ENCODE measurements at regions not wholly inside any gene's neighbourhood (a gene's known extent, or its start where the extent isn't known, plus 50 kb on each side); places are given as distances from the start of the nearest gene placed in this dataset.
A peak's percentile ranks its signal among the peaks of the same experiment; 100 is the strongest.

GRCh38 chr1:200282497-200283122 lies 127.2 kb downstream of the ZNF281 start:
- no peak for TF ChIP-seq CTCF (IDR thresholded peaks at IDR 0.05; ENCODE audit: insufficient read depth, low read length, poor library complexity, severe bottlenecking)
- no peak for DNase-seq (ENCODE audit: extremely low read depth, insufficient read length)

GRCh38 chr1:200281201-200281835 lies 128.5 kb downstream of the ZNF281 start:
- Histone ChIP-seq H3K36me3 (ENCODE audit: control insufficient read depth, insufficient read depth, low read length) (no peaks in the 10 kb centered on the region), H3K27me3 (replicated peaks; ENCODE audit: control insufficient read depth, insufficient read depth, low read length) (no peaks in the 10 kb centered on the region), H3K4me3 (replicated peaks; ENCODE audit: low read depth, low read length) (no peak overlapping the region)
- DNase-seq (ENCODE audit: extremely low read depth, insufficient read length): no peak
- no peak for TF ChIP-seq CTCF (IDR thresholded peaks at IDR 0.05; ENCODE audit: insufficient read depth, low read length, poor library complexity, severe bottlenecking)

More at GRCh38 chr1:200282497-200283122, 127.2 kb downstream of the ZNF281 start:
- H3K36me3 ChIP-seq (ENCODE audit: control insufficient read depth, insufficient read depth, low read length): no peaks in the 10 kb centered on the region
- no peak overlapping the region for H3K4me3 ChIP-seq (replicated peaks; ENCODE audit: low read depth, low read length)
- no peaks in the 10 kb centered on the region for H3K27me3 ChIP-seq (replicated peaks; ENCODE audit: control insufficient read depth, insufficient read depth, low read length)

- DNase-seq (ENCODE audit: extremely low read depth, insufficient read length): no peak
- no peaks in the 10 kb centered on the region for H3K27me3 ChIP-seq (replicated peaks; ENCODE audit: control insufficient read depth, insufficient read depth, low read length)
- TF ChIP-seq CTCF (IDR thresholded peaks at IDR 0.05; ENCODE audit: insufficient read depth, low read length, poor library complexity, severe bottlenecking): peak; percentile 77
- no peak overlapping the region for H3K4me3 ChIP-seq (replicated peaks; ENCODE audit: low read depth, low read length)
- H3K36me3 ChIP-seq (ENCODE audit: control insufficient read depth, insufficient read depth, low read length): no peaks in the 10 kb centered on the region
Measured at GRCh38 chr1:200279810-200280411, 129.9 kb downstream of the ZNF281 start.

GRCh38 chr1:200275816-200276453 lies 133.9 kb downstream of the ZNF281 start:
- H3K4me3 ChIP-seq (replicated peaks; ENCODE audit: low read depth, low read length): no peak overlapping the region
- DNase-seq (ENCODE audit: extremely low read depth, insufficient read length): no peak
- H3K36me3 ChIP-seq (ENCODE audit: control insufficient read depth, insufficient read depth, low read length): no peaks in the 10 kb centered on the region
- TF ChIP-seq CTCF (IDR thresholded peaks at IDR 0.05; ENCODE audit: insufficient read depth, low read length, poor library complexity, severe bottlenecking): no peak
- H3K27me3 ChIP-seq (replicated peaks; ENCODE audit: control insufficient read depth, insufficient read depth, low read length): no peaks in the 10 kb centered on the region

GRCh38 chr1:200275415-200275814 lies 134.4 kb downstream of the ZNF281 start:
- Histone ChIP-seq H3K4me3 (replicated peaks; ENCODE audit: low read depth, low read length) (no peak overlapping the region), H3K36me3 (ENCODE audit: control insufficient read depth, insufficient read depth, low read length) (no peaks in the 10 kb centered on the region), H3K27me3 (replicated peaks; ENCODE audit: control insufficient read depth, insufficient read depth, low read length) (no peaks in the 10 kb centered on the region)
- DNase-seq (ENCODE audit: extremely low read depth, insufficient read length): no peak
- TF ChIP-seq CTCF (IDR thresholded peaks at IDR 0.05; ENCODE audit: insufficient read depth, low read length, poor library complexity, severe bottlenecking): no peak
